ENCODE measurements at regions not wholly inside any gene's neighbourhood (a gene's known extent, or its start where the extent isn't known, plus 50 kb on each side); places are given as distances from the start of the nearest gene placed in this dataset.
"Not testable (repeated sequence)": the region's sequence is repeated elsewhere in the genome, so short reads cannot be mapped to it uniquely, and the experiment has no call there.

GRCh38 chr3:81354119-81354518, 407.3 kb downstream of the GBE1 start:
- DNase-seq, result no peak

GRCh38 chr3:81352867-81353266, 408.6 kb downstream of the GBE1 start:
- DNase-seq, result no peak

GRCh38 chr3:81349816-81350340, 411.6 kb downstream of the GBE1 start:
- no peak for DNase-seq

- no peak for DNase-seq
Measured at GRCh38 chr3:81339040-81339845, 422.2 kb downstream of the GBE1 start.

- no peak for DNase-seq
Measured at GRCh38 chr3:81336470-81336869, 425.0 kb downstream of the GBE1 start.

GRCh38 chr3:81329835-81330234, 431.6 kb downstream of the GBE1 start:
- DNase-seq, result not testable (repeated sequence)

- no peak for DNase-seq
Measured at GRCh38 chr3:81326245-81326644, 435.2 kb downstream of the GBE1 start.

GRCh38 chr3:81320862-81321261, 440.6 kb downstream of the GBE1 start:
- no peak for DNase-seq

GRCh38 chr3:81315030-81315429, 446.4 kb downstream of the GBE1 start:
- DNase-seq, result no peak

- DNase-seq, result no peak
Measured at GRCh38 chr3:81311321-81311720, 450.1 kb downstream of the GBE1 start.

GRCh38 chr3:81308306-81308705, 453.1 kb downstream of the GBE1 start:
- DNase-seq, result no peak

- no peak for DNase-seq
Measured at GRCh38 chr3:81307221-81307620, 454.2 kb downstream of the GBE1 start.

- DNase-seq, result no peak
Measured at GRCh38 chr3:81303321-81303720, 458.1 kb downstream of the GBE1 start.

GRCh38 chr3:81302045-81302444, 459.4 kb downstream of the GBE1 start:
- no peak for DNase-seq

- DNase-seq, result no peak
Measured at GRCh38 chr3:81301230-81301629, 460.2 kb downstream of the GBE1 start.

GRCh38 chr3:81300324-81300927, 461.0 kb downstream of the GBE1 start:
- DNase-seq, result no peak

- no peak for DNase-seq
Measured at GRCh38 chr3:81299481-81299880, 462.0 kb downstream of the GBE1 start.

- DNase-seq, result no peak
Measured at GRCh38 chr3:81295906-81296577, 465.4 kb downstream of the GBE1 start.

GRCh38 chr3:81293156-81293555, 468.3 kb downstream of the GBE1 start:
- DNase-seq, result no peak

- no peak for DNase-seq
Measured at GRCh38 chr3:81291586-81291985, 469.9 kb downstream of the GBE1 start.

GRCh38 chr3:81289676-81290075, 471.8 kb downstream of the GBE1 start:
- no peak for DNase-seq

- no peak for DNase-seq
Measured at GRCh38 chr3:81279481-81280379, 481.7 kb downstream of the GBE1 start.

GRCh38 chr3:81277853-81278252, 483.6 kb downstream of the GBE1 start:
- no peak for DNase-seq
